CD14-positive monocyte (primary cell): ENCODE measurements at regions not wholly inside any gene's neighbourhood (a gene's known extent, or its start where the extent isn't known, plus 50 kb on each side); places are given as distances from the start of the nearest gene placed in this dataset.

ENCODE experiments used
- DNase-seq, 3 donors: peaks; one replicate each; pipeline ENCODE4 v3.0.0-alpha.2; 2011 to 2022
- H2AFZ ChIP-seq: 2 replicates; pipeline ENCODE4 v1.6.0; 2012; ENCODE audit warnings: mild to moderate bottlenecking, low read depth, low read length, inconsistent platforms; ENCODE audit not compliant: insufficient read depth, poor library complexity, severe bottlenecking
- H3K27ac ChIP-seq, 2 donors: 1 replicate in 1 of 2; 2 replicates in 1 of 2; pipeline ENCODE4 v1.5.1; 2012 to 2013; ENCODE audit warnings: low read length in 2 of 2, control low read depth in 1 of 2, inconsistent platforms in 1 of 2, low read depth in 1 of 2, mild to moderate bottlenecking in 1 of 2
- H3K27me3 ChIP-seq, 2 donors: one replicate each; pipeline versions ENCODE4 v1.6.0 to v1.6.1; 2011 to 2013; ENCODE audit warnings: low read length in 2 of 2; ENCODE audit not compliant: control insufficient read depth in 2 of 2, insufficient read depth in 2 of 2
- H3K36me3 ChIP-seq, 2 donors: replicated peaks in 1 of 2; 1 replicate in 1 of 2; 2 replicates in 1 of 2; pipeline versions ENCODE4 v1.5.1 to v1.6.1; 2012 to 2013; ENCODE audit warnings: low read length in 2 of 2, control low read depth in 1 of 2, inconsistent platforms in 1 of 2, mild to moderate bottlenecking in 1 of 2; ENCODE audit not compliant: insufficient read depth in 2 of 2, control insufficient read depth in 1 of 2
- H3K4me1 ChIP-seq, 2 donors: 1 replicate in 1 of 2; 2 replicates in 1 of 2; pipeline versions ENCODE4 v1.5.1 to v1.6.1; 2012 to 2013; ENCODE audit warnings: low read length in 2 of 2, control low read depth in 1 of 2, inconsistent platforms in 1 of 2, mild to moderate bottlenecking in 1 of 2, moderate library complexity in 1 of 2; ENCODE audit not compliant: insufficient read depth in 2 of 2, control insufficient read depth in 1 of 2
- H3K4me2 ChIP-seq: replicated peaks from 2 replicates; pipeline ENCODE3; 2012; ENCODE audit warnings: low read length, moderate library complexity, mild to moderate bottlenecking; ENCODE audit not compliant: poor library complexity, severe bottlenecking; ENCODE audit errors: extremely low read depth
- H3K4me3 ChIP-seq, 3 experiments: fragments of 200-600 bp in 1 of 3; sonication (generic) in 1 of 3; replicated peaks in 1 of 3; 1 replicate in 2 of 3; 2 replicates in 1 of 3; pipeline ENCODE4 v1.5.1; 2011 to 2013; ENCODE audit warnings: low read length in 3 of 3, mild to moderate bottlenecking in 3 of 3, control low read depth in 2 of 3, low read depth in 2 of 3, inconsistent platforms in 1 of 3, moderate library complexity in 1 of 3
- H3K79me2 ChIP-seq: 2 replicates; pipeline ENCODE4 v1.6.0; 2012; ENCODE audit warnings: mild to moderate bottlenecking, control low read depth, inconsistent platforms, low read length, moderate library complexity; ENCODE audit not compliant: insufficient read depth
- H3K9ac ChIP-seq: 2 replicates; pipeline ENCODE4 v1.6.0; 2017; ENCODE audit warnings: low read length, mild to moderate bottlenecking; ENCODE audit not compliant: insufficient read depth, poor library complexity, severe bottlenecking
- H3K9me3 ChIP-seq, 2 donors: replicated peaks in 1 of 2; 1 replicate in 1 of 2; 2 replicates in 1 of 2; pipeline versions ENCODE4 v1.5.1 to v1.6.1; 2012 to 2013; ENCODE audit warnings: low read length in 2 of 2, control low read depth in 1 of 2; ENCODE audit not compliant: control insufficient read depth in 1 of 2, insufficient read depth in 1 of 2
- H4K20me1 ChIP-seq: 2 replicates; pipeline ENCODE4 v1.6.0; 2012; ENCODE audit warnings: mild to moderate bottlenecking, low read length, control low read depth, moderate library complexity; ENCODE audit not compliant: insufficient read depth
- H3K27ac Mint-ChIP-seq, 7 donors: one replicate each; pipeline ENCODE4 v1.8.0; 2020; ENCODE audit warnings: mild to moderate bottlenecking in 7 of 7, mixed read lengths in 7 of 7, moderate library complexity in 6 of 7, inconsistent platforms in 2 of 7
- H3K27me3 Mint-ChIP-seq, 3 donors: one replicate each; pipeline ENCODE4 v1.8.0; 2021 to 2022; ENCODE audit warnings: low read depth in 3 of 3, mild to moderate bottlenecking in 3 of 3, mixed read lengths in 3 of 3, moderate library complexity in 3 of 3, inconsistent platforms in 1 of 3
- H3K36me3 Mint-ChIP-seq, 2 donors: one replicate each; pipeline ENCODE4 v1.8.0; 2020; ENCODE audit warnings: mixed read lengths in 2 of 2, inconsistent platforms in 1 of 2, mild to moderate bottlenecking in 1 of 2
- H3K4me1 Mint-ChIP-seq: one replicate; pipeline ENCODE4 v1.8.0; 2020; ENCODE audit warnings: mild to moderate bottlenecking, mixed read lengths
- H3K4me3 Mint-ChIP-seq, 2 donors: one replicate each; pipeline ENCODE4 v1.8.0; 2020; ENCODE audit warnings: mild to moderate bottlenecking in 2 of 2, mixed read lengths in 2 of 2, moderate library complexity in 1 of 2
- H3K9me3 Mint-ChIP-seq, 7 donors: one replicate each; pipeline ENCODE4 v1.8.0; 2020 to 2022; ENCODE audit warnings: mixed read lengths in 7 of 7, mild to moderate bottlenecking in 6 of 7, moderate library complexity in 6 of 7, inconsistent platforms in 2 of 7
- CTCF ChIP-seq: fragments of 200-600 bp; IDR thresholded peaks from one replicate; pipeline ENCODE4 v1.8.0; 2022; ENCODE audit warnings: antibody characterized with exemption, mild to moderate bottlenecking
- WGBS: methylation state at CpG from one replicate; pipeline ENCODE4 v1.1.5; 2013; ENCODE audit warnings: missing lambda C conversion rate; ENCODE audit not compliant: insufficient coverage; 5-methylcytosine and 5-hydroxymethylcytosine counted together
- intact Hi-C, 2 donors: fragments of 100-400 bp; cut with micrococcal nuclease; formaldehyde crosslinking; loops; one replicate each; pipeline versions ENCODE4 v1.15.0 to v1.15.1; 2023

GRCh38 chr16:59605706-59606105 is 871.6 kb upstream of the GOT2 start:
- Histone ChIP-seq H3K27ac (no peak overlapping the region), H3K79me2 (no peaks in the 10 kb centered on the region), H3K27me3 (no peaks in the 10 kb centered on the region), H2AFZ (no peak overlapping the region), H3K36me3 (no peaks in the 10 kb centered on the region), H3K9ac (no peak overlapping the region), H3K4me3 (no peak overlapping the region), H3K4me2 (no peak overlapping the region), H3K4me1 (no peaks in the 10 kb centered on the region), H3K9me3 (no peaks in the 10 kb centered on the region), H4K20me1 (no peaks in the 10 kb centered on the region)
- DNase-seq = no peak
- Mint-ChIP-seq H3K27ac (no peak overlapping the region), H3K9me3 (peaks cover 0 to 9% (median 2%) of the 10 kb centered on the region in 7 donors), H3K27me3 (no peaks in the 10 kb centered on the region), H3K36me3 (no peaks in the 10 kb centered on the region), H3K4me1 (no peaks in the 10 kb centered on the region), H3K4me3 (no peak overlapping the region)
- no peak for TF ChIP-seq CTCF
- intact Hi-C loops = no loop called here
- no CpG with 5 or more reads among the region's 2 CpGs for WGBS

- no peaks in the 10 kb centered on the region for H3K27me3 Mint-ChIP-seq
- TF ChIP-seq CTCF = no peak
- Histone ChIP-seq H3K79me2 (no peaks in the 10 kb centered on the region), H3K9ac (no peak overlapping the region), H3K4me3 (no peak overlapping the region), H3K27ac (no peak overlapping the region), H3K36me3 (no peaks in the 10 kb centered on the region), H3K4me1 (no peaks in the 10 kb centered on the region), H4K20me1 (no peaks in the 10 kb centered on the region), H3K4me2 (no peak overlapping the region), H3K9me3 (no peaks in the 10 kb centered on the region), H3K27me3 (no peaks in the 10 kb centered on the region), H2AFZ (no peak overlapping the region)
- no peak overlapping the region for H3K4me3 Mint-ChIP-seq
- 80% methylated on average over 1 of the region's 1 CpG for WGBS
- DNase-seq = no peak
- H3K27ac Mint-ChIP-seq = no peak overlapping the region
- intact Hi-C loops = no loop called here
- H3K36me3 Mint-ChIP-seq = no peaks in the 10 kb centered on the region
- no peaks in the 10 kb centered on the region for H3K4me1 Mint-ChIP-seq
- peaks cover 0 to 3% (median 2%) of the 10 kb centered on the region in 7 donors for H3K9me3 Mint-ChIP-seq
These were observed 870.2 kb upstream of the GOT2 start for GRCh38 chr16:59604354-59604753.
